ENCODE measurements at regions not wholly inside any gene's neighbourhood (a gene's known extent, or its start where the extent isn't known, plus 50 kb on each side); places are given as distances from the start of the nearest gene placed in this dataset.

- no peak for DNase-seq (ENCODE audit: low spot score)
Observed at GRCh38 chr2:20539776-20540586, 93.1 kb downstream of the RHOB start.

GRCh38 chr2:20540587-20541293, 93.9 kb downstream of the RHOB start:
- DNase-seq (ENCODE audit: low spot score), result no peak

- no peak for DNase-seq (ENCODE audit: low spot score)
Observed at GRCh38 chr2:20541294-20541640, 94.4 kb downstream of the RHOB start.

GRCh38 chr2:20541651-20542050, 94.8 kb downstream of the RHOB start:
- no peak for DNase-seq (ENCODE audit: low spot score)

- DNase-seq (ENCODE audit: low spot score), result no peak
Observed at GRCh38 chr2:20542269-20542668, 95.4 kb downstream of the RHOB start.

- DNase-seq (ENCODE audit: low spot score), result no peak
Observed at GRCh38 chr2:20542746-20543468, 96.0 kb downstream of the RHOB start.

GRCh38 chr2:20543469-20544152, 96.7 kb downstream of the RHOB start:
- no peak for DNase-seq (ENCODE audit: low spot score)

- DNase-seq (ENCODE audit: low spot score), result no peak
Observed at GRCh38 chr2:20544153-20544747, 97.4 kb downstream of the RHOB start.

- DNase-seq (ENCODE audit: low spot score), result no peak
Observed at GRCh38 chr2:20549144-20549543, 101.8 kb downstream of the HS1BP3 start.

- DNase-seq (ENCODE audit: low spot score), result no peak
Observed at GRCh38 chr2:20549691-20550348, 101.1 kb downstream of the HS1BP3 start.

- no peak for DNase-seq (ENCODE audit: low spot score)
Observed at GRCh38 chr2:20551260-20551944, 99.5 kb downstream of the HS1BP3 start.

GRCh38 chr2:20551945-20552328, 99.0 kb downstream of the HS1BP3 start:
- no peak for DNase-seq (ENCODE audit: low spot score)

- no peak for DNase-seq (ENCODE audit: low spot score)
Observed at GRCh38 chr2:20552847-20553246, 98.1 kb downstream of the HS1BP3 start.

- DNase-seq (ENCODE audit: low spot score), result no peak
Observed at GRCh38 chr2:20553580-20553979, 97.3 kb downstream of the HS1BP3 start.

GRCh38 chr2:20555954-20556353, 94.9 kb downstream of the HS1BP3 start:
- no peak for DNase-seq (ENCODE audit: low spot score)

GRCh38 chr2:20556756-20557155, 94.1 kb downstream of the HS1BP3 start:
- no peak for DNase-seq (ENCODE audit: low spot score)

- DNase-seq (ENCODE audit: low spot score), result no peak
Observed at GRCh38 chr2:20557226-20557625, 93.7 kb downstream of the HS1BP3 start.

GRCh38 chr2:20557635-20558034, 93.3 kb downstream of the HS1BP3 start:
- no peak for DNase-seq (ENCODE audit: low spot score)

- DNase-seq (ENCODE audit: low spot score), result no peak
Observed at GRCh38 chr2:20558391-20559150, 92.3 kb downstream of the HS1BP3 start.

- no peak for DNase-seq (ENCODE audit: low spot score)
Observed at GRCh38 chr2:20559277-20559676, 91.6 kb downstream of the HS1BP3 start.
